Prostate gland (tissue), 2 donors: ENCODE measurements at regions not wholly inside any gene's neighbourhood (a gene's known extent, or its start where the extent isn't known, plus 50 kb on each side); places are given as distances from the start of the nearest gene placed in this dataset.

Experiments
- CTCF ChIP-seq, 4 experiments: fragments of 200-600 bp in 2 of 4; fragments of 450-650 bp in 2 of 4; sonication (generic) in 2 of 4; IDR thresholded peaks; 1 replicate in 3 of 4; 2 replicates in 1 of 4; pipeline ENCODE4 v1.5.1; 2016 to 2019; ENCODE audit warnings: antibody characterized with exemption in 4 of 4, mild to moderate bottlenecking in 2 of 4, moderate library complexity in 2 of 4
- POLR2A ChIP-seq: fragments of 450-650 bp; IDR thresholded peaks from one replicate; pipeline ENCODE4 v1.6.1; 2016; ENCODE audit warnings: antibody characterized with exemption, mild to moderate bottlenecking
- POLR2AphosphoS5 ChIP-seq: sonication (generic); formaldehyde crosslinking; IDR thresholded peaks from one replicate; pipeline ENCODE4 v1.6.1; 2017; ENCODE audit warnings: antibody characterized with exemption

GRCh38 chr11:33474866-33475265 is 217.7 kb downstream of the HIPK3 start:
- TF ChIP-seq CTCF (IDR thresholded peaks at IDR 0.05) (no peak), POLR2AphosphoS5 (no peak), POLR2A (no peak)
